SK-N-SH (cell line): ENCODE measurements at regions not wholly inside any gene's neighbourhood (a gene's known extent, or its start where the extent isn't known, plus 50 kb on each side); places are given as distances from the start of the nearest gene placed in this dataset.

Source experiments
- EP300 ChIP-seq, 2 experiments: IDR thresholded peaks; 2 replicates each; pipeline versions ENCODE4 v1.4.0 to v1.6.1; 2012; ENCODE audit warnings: borderline replicate concordance in 1 of 2, low read depth in 1 of 2, low read length in 1 of 2
- FOSL2 ChIP-seq: IDR thresholded peaks from 2 replicates; pipeline ENCODE4 v1.4.0; 2012; ENCODE audit warnings: low read depth, mild to moderate bottlenecking, moderate library complexity, borderline replicate concordance
- SMC3 ChIP-seq: IDR thresholded peaks from 2 replicates; pipeline ENCODE4 v1.6.1; 2012; ENCODE audit warnings: low read depth, low read length, improper control_type of control experiment
- TF ChIP-seq, protein P1 (sequence below): fragments of 150-350 bp; IDR thresholded peaks from 2 replicates; pipeline ENCODE4 v1.6.1; 2017; ENCODE audit warnings: antibody characterized with exemption, low read length, low read depth, borderline replicate concordance
- TF ChIP-seq, protein P2 (sequence below): fragments of 200-600 bp; sonication (generic); IDR thresholded peaks from 2 replicates; pipeline ENCODE4 v1.6.1; 2017; ENCODE audit warnings: antibody characterized with exemption, mild to moderate bottlenecking, moderate library complexity

GRCh38 chr2:200064879-200065278 lies 109.5 kb downstream of the MAIP1 start:
- TF ChIP-seq, protein P1, sequence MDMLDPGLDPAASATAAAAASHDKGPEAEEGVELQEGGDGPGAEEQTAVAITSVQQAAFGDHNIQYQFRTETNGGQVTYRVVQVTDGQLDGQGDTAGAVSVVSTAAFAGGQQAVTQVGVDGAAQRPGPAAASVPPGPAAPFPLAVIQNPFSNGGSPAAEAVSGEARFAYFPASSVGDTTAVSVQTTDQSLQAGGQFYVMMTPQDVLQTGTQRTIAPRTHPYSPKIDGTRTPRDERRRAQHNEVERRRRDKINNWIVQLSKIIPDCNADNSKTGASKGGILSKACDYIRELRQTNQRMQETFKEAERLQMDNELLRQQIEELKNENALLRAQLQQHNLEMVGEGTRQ: no peak
- TF ChIP-seq FOSL2 (no peak), EP300 (IDR thresholded peaks at IDR 0.05; ENCODE audit: borderline replicate concordance in 1 of 2, low read depth in 1 of 2, low read length in 1 of 2) (no peak), SMC3 (no peak)
- TF ChIP-seq, protein P2, sequence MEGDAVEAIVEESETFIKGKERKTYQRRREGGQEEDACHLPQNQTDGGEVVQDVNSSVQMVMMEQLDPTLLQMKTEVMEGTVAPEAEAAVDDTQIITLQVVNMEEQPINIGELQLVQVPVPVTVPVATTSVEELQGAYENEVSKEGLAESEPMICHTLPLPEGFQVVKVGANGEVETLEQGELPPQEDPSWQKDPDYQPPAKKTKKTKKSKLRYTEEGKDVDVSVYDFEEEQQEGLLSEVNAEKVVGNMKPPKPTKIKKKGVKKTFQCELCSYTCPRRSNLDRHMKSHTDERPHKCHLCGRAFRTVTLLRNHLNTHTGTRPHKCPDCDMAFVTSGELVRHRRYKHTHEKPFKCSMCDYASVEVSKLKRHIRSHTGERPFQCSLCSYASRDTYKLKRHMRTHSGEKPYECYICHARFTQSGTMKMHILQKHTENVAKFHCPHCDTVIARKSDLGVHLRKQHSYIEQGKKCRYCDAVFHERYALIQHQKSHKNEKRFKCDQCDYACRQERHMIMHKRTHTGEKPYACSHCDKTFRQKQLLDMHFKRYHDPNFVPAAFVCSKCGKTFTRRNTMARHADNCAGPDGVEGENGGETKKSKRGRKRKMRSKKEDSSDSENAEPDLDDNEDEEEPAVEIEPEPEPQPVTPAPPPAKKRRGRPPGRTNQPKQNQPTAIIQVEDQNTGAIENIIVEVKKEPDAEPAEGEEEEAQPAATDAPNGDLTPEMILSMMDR: no peak
